Erythroblast (primary cell): ENCODE measurements at regions not wholly inside any gene's neighbourhood (a gene's known extent, or its start where the extent isn't known, plus 50 kb on each side); places are given as distances from the start of the nearest gene placed in this dataset.

Experiments used
- GATA1 ChIP-seq: IDR thresholded peaks from 2 replicates; pipeline ENCODE4 v1.6.1; 2011; ENCODE audit warnings: low read depth, mild to moderate bottlenecking, control low read depth, low read length, moderate library complexity
- POLR2A ChIP-seq: IDR thresholded peaks from 2 replicates; pipeline ENCODE4 v1.6.1; 2011; ENCODE audit warnings: mild to moderate bottlenecking, low read length

DNA sequence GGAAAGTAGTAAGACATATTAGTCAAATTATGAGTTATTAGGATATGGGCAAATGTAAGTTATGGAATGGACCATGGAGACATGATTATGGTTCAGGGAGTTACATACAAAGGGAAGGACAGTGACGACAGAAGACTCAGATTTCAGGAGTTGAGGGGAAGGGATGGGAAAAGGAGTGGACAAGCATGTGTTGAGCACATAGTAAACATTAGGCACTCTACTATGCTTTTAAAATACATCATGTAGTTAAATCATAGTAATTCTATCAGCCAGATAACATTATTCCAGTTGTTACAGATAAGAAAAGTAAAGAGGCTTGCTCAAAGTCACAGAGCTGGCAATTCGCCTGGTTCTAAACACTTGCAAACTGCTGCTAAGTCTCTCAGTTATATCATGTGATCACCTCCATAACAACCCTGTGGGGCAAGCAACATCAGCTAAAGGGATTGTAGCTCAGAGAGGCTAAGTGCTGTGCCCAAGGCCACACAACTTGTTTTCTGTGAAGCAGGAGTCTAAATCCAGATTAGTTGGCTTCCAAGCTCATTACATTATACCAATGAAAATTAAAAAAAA is 115.2 kb upstream of the MDFIC start:
- TF ChIP-seq POLR2A (no peak), GATA1 (no peak)
